GM19238 (cell line): ENCODE measurements at regions not wholly inside any gene's neighbourhood (a gene's known extent, or its start where the extent isn't known, plus 50 kb on each side); places are given as distances from the start of the nearest gene placed in this dataset.
A peak's percentile ranks its signal among the peaks of the same experiment; 100 is the strongest.
"Not testable (repeated sequence)": the region's sequence is repeated elsewhere in the genome, so short reads cannot be mapped to it uniquely, and the experiment has no call there.

Source experiments
- DNase-seq: peaks from one replicate; pipeline ENCODE4 v3.0.0; 2011; ENCODE audit warnings: low spot score; ENCODE audit not compliant: insufficient read length

GRCh38 chr3:137820366-137820765, 56.3 kb downstream of the SOX14 start:
- no peak for DNase-seq

- no peak for DNase-seq
Observed at GRCh38 chr3:137835096-137835495, 71.0 kb downstream of the SOX14 start.

- DNase-seq: no peak
Observed at GRCh38 chr3:137845194-137845593, 81.1 kb downstream of the SOX14 start.

- no peak for DNase-seq
Observed at GRCh38 chr3:137845666-137846065, 81.6 kb downstream of the SOX14 start.

- DNase-seq: no peak
Observed at GRCh38 chr3:137852391-137852830, 88.3 kb downstream of the SOX14 start.

- DNase-seq: no peak
Observed at GRCh38 chr3:137854533-137855261, 90.6 kb downstream of the SOX14 start.

GRCh38 chr3:137866001-137866400, 101.9 kb downstream of the SOX14 start:
- no peak for DNase-seq

- DNase-seq: no peak
Observed at GRCh38 chr3:137866933-137867332, 102.8 kb downstream of the SOX14 start.

- DNase-seq: no peak
Observed at GRCh38 chr3:137867611-137868010, 103.5 kb downstream of the SOX14 start.

- no peak for DNase-seq
Observed at GRCh38 chr3:137869022-137869421, 104.9 kb downstream of the SOX14 start.

GRCh38 chr3:137872589-137872988, 108.5 kb downstream of the SOX14 start:
- DNase-seq: not testable (repeated sequence)

GRCh38 chr3:137896842-137897241, 113.1 kb upstream of the CLDN18 start:
- DNase-seq: not testable (repeated sequence)

GRCh38 chr3:137906985-137907649, 102.8 kb upstream of the CLDN18 start:
- DNase-seq: no peak

- DNase-seq: no peak
Observed at GRCh38 chr3:137924628-137925027, 85.3 kb upstream of the CLDN18 start.

- no peak for DNase-seq
Observed at GRCh38 chr3:137925080-137925479, 84.9 kb upstream of the CLDN18 start.

- DNase-seq: no peak
Observed at GRCh38 chr3:137926991-137927390, 83.0 kb upstream of the CLDN18 start.

- DNase-seq: no peak
Observed at GRCh38 chr3:137930976-137931375, 79.0 kb upstream of the CLDN18 start.

- no peak for DNase-seq
Observed at GRCh38 chr3:137938876-137939275, 71.1 kb upstream of the CLDN18 start.

GRCh38 chr3:137944593-137944992, 65.4 kb upstream of the CLDN18 start:
- no peak for DNase-seq

GRCh38 chr3:137946356-137946973, 63.5 kb upstream of the CLDN18 start:
- peak; percentile 35 for DNase-seq

GRCh38 chr3:137947117-137947516, 62.8 kb upstream of the CLDN18 start:
- no peak for DNase-seq

- DNase-seq: no peak
Observed at GRCh38 chr3:137948400-137949072, 61.4 kb upstream of the CLDN18 start.
